Right renal cortex interstitium (tissue), 3 donors: ENCODE measurements at regions not wholly inside any gene's neighbourhood (a gene's known extent, or its start where the extent isn't known, plus 50 kb on each side); places are given as distances from the start of the nearest gene placed in this dataset.
"Not testable (repeated sequence)": the region's sequence is repeated elsewhere in the genome, so short reads cannot be mapped to it uniquely, and the experiment has no call there.

Experiments
- DNase-seq, 3 donors: peaks; one replicate each; pipeline ENCODE4 v3.0.0-alpha.2; 2013; ENCODE audit warnings: low read depth in 3 of 3, low spot score in 2 of 3

- DNase-seq, result no peak
These were observed 142.1 kb upstream of the USP9X start for GRCh38 chrX:40943093-40943641.

DNA sequence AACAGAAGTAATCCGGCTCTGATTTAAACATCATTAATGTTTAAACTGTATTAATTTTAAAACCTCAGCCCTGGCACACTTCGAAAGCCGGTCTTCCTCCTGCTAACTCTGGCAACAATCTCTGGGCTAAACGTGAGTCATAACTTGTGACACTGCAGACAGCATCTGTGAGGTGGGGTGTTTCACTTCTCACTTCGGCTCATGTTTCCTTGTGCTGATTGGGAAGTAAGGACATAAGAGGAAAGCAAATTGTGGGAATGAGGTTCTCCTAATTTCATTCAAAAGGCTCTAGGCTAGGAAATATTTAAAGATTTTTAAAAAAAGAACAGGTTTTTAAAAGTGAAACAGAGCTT lies 139.9 kb upstream of the USP9X start:
- DNase-seq, result no peak

DNA sequence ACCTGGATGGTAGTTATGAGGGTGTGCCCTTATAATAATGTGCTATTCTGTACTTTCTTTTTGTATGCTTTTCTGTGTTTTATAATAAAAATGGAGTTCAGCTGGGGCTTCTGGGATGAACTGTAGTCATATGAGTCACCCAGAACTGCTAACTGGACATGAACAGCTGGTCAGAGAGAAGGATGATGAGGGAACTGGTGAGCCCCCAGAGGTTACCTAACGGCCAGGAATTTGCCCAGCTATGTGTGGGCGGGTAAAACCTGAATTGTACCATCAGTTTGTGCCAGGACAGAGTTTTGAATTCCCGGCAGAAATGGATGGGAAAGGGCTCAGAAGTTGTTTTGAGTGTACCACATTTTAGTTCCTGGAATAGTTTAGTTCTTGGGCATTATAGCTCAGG lies 138.0 kb upstream of the USP9X start:
- no peak for DNase-seq

GRCh38 chrX:40949071-40949470 lies 136.2 kb upstream of the USP9X start:
- DNase-seq, result no peak

GRCh38 chrX:40950546-40950945 lies 134.7 kb upstream of the USP9X start:
- no peak for DNase-seq

DNA sequence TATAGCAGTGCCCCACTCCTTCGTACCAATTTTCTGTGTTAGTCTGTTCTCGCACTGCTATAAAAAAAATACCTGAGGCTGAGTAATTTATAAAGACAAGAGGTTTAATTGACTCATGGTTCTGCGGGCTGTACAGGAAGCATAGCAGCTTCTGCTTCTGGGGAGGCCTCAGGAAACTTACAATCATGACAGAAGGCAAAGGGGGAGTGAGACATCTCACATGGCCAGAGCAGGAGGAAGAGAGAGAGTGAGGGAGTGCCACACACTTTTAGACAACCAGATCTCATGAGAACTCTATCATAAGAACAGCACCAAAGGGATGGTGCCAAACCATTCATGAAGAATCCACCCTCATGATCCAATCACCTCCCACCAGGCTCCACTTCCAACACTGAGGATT lies 133.8 kb upstream of the USP9X start:
- not testable (repeated sequence) for DNase-seq

GRCh38 chrX:40952855-40953254 lies 132.4 kb upstream of the USP9X start:
- DNase-seq, result no peak

DNA sequence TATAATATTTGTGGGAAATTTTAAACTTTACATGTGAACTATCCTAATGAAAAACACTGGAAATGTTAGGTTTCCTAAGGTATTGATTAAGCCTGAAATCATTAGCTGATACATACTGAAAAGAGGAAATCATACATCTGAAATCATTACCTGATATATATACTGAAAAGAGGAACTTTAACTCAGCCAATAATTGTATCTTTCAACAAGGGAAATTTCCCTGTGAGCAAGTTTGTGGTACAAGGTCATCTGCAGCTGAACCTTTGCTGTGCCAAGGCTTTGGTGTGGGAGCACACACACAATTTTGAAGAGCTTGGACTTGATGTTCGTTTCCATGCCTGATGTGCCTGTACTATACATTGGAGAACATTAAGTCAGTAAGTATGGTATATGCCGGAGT lies 131.9 kb upstream of the USP9X start:
- no peak for DNase-seq

DNA sequence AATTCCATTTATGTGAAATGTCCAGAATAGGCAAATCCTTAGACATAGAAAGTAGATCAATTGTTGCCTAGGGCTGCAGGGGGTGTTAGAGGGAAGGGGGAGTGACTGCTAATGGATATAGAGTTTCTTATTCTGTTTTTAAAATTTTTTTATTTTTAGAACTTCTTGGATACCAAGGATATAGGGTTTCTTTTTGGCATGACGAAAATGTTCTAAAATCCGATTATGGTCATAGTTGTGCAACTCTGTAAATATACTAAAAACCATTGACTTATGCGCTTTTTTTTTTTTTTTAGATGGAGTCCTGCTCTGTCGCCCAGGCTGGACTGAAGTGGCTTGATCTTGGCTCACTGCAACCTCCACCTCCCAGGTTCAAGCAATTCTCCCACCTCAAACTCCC lies 125.2 kb upstream of the USP9X start:
- no peak for DNase-seq

DNA sequence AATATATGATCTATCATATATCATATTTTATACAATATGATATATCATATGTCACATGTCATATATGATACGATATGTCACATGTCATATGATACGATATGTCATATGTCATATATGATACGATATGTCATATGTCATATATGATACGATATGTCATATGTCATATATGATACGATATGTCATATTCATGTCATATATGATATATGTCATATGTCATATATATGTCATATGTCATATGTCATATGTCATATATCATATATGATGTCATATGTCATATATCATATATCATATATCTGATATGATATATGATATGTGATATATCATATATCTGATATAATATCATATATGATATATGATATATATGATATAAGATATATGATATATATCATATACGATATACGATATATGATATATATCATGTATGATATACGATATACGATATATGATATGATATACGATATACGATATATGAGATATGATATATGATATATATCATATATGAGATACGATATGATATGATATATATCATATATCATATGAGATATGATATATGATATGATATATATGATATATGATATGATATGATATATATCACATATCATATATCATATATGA lies 122.3 kb upstream of the USP9X start:
- no peak for DNase-seq

- DNase-seq, result no peak
These were observed 121.2 kb upstream of the USP9X start for GRCh38 chrX:40964008-40964407.

- DNase-seq, result no peak
These were observed 120.3 kb upstream of the USP9X start for GRCh38 chrX:40964633-40965586.

DNA sequence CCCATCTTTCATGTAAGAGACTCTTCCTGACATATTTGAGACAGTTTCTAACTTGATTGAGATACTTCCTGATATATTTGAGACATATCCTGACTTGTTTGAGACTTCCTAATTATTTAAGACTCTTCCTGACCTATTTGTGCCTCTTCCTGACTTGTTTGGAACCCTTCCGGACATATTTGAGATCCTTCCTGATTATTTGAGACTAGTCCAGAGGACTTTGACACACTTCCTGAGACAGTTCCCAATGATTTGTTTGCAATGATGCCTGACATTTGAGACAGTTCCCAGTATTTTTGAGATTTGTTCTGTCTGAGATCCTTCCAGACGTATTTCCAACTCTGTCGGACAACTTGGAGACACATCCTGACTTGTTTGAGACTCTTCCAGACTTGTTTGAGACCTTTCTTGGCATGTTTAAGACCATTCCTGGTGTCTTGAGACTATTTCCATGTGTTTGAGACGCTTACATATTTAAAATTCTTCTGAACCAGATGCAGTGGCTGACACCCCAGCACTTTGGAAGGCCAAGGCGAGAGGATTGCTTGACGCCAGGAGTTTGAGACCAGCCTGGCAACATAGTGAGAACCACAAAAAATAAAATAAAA lies 118.9 kb upstream of the USP9X start:
- DNase-seq, result no peak

DNA sequence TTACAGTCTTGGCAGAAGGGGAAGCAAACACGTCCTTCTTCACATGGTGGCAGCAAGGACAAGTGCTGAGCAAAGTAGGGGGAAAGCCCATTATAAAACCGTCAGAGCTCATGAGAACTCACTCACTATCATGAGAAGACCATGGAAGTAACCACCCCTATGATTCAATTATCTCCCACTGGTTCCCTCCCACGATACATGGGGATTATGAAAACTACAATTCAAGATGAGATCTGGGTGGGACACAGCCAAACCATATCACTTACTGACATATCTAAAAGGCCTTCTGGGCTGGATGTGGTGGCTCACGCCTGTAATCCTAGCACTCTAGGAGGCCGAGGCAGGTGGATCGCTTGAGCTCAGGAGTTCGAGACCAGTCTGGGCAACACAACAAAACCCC lies 117.1 kb upstream of the USP9X start:
- no peak for DNase-seq

GRCh38 chrX:40971736-40972135 lies 113.5 kb upstream of the USP9X start:
- DNase-seq, result no peak

- DNase-seq, result no peak
These were observed 111.6 kb upstream of the USP9X start for GRCh38 chrX:40973619-40974018.

GRCh38 chrX:40975951-40976350 lies 109.3 kb upstream of the USP9X start:
- no peak for DNase-seq

DNA sequence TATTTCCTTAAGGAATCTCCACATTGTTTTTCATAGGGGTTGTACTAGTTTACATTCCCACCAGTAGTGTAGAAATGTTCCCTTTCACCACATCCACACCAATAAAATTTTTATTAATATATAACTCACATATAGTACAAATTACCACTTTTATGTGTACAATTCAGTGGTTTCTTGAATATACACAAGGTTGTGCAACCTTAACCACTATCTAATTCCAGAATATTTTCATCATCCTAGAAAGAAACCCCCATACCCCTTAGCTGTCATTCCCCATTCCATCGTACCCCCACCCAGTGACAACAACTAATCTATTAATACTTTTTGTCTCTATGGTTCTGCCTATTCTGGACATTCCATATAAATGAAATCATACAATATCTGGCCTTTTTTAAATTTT lies 108.3 kb upstream of the USP9X start:
- no peak for DNase-seq

DNA sequence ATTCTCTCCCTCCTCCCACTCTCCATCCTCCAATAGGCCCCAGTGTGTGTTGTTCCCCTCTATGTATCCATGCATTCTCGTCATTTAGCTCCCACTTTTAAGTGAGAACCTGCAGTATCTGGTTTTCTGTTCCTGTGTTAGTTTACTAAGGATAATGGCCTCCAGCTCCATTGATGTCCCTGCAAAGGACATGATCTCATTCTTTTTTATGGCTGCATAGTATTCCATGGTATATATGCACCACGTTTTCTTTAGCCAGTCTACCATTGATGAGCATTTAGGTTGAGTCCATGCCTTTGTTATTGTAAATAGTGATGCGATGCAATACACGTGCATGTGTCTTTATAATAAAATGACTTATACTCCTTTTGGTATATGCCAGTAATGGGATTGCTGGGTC lies 100.3 kb upstream of the USP9X start:
- no peak for DNase-seq

GRCh38 chrX:40987413-40987812 lies 97.8 kb upstream of the USP9X start:
- DNase-seq, result no peak

GRCh38 chrX:40988100-40988499 lies 97.1 kb upstream of the USP9X start:
- DNase-seq, result no peak

DNA sequence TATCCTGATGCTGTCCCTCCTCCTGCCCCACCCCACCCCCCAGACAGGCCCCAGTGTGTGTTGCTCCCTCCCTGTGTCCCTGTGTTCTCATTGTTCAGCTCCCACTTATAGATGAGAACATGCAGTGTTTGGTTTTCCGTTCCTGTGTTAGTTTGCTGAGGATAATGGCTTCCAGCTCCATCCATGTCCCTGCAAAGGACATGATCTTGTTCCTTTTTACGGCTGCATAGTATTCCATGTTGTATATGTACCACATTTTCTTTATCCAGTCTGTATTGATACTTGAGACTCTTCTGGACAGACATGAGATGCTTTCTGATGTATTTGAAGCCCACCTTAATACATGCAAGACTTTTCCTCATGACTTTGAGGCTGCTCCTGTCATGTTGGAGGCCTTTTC lies 91.8 kb upstream of the USP9X start:
- not testable (repeated sequence) for DNase-seq
